Left colon (tissue), 2 donors: ENCODE measurements at regions not wholly inside any gene's neighbourhood (a gene's known extent, or its start where the extent isn't known, plus 50 kb on each side); places are given as distances from the start of the nearest gene placed in this dataset.
A peak's percentile ranks its signal among the peaks of the same experiment; 100 is the strongest.

Experiments used
- ATAC-seq: fragments of 200-7000 bp; cut with Tn5 transposase; one replicate; pipeline ENCODE4 v1.9.1; 2020; ENCODE audit warnings: mild to moderate bottlenecking, moderate library complexity
- DNase-seq, 2 donors: peaks; one replicate each; pipeline ENCODE4 v3.0.0-alpha.2; 2020
- intact Hi-C, 2 donors: fragments of 100-400 bp; cut with DNase I in 1 of 2; cut with micrococcal nuclease in 1 of 2; formaldehyde crosslinking; loops; one replicate each; pipeline versions ENCODE4 v1.11.2 to v1.14.0; 2022; cut with DNase I, micrococcal nuclease
- donor health status: DM: no; HTN: no; CAD: no.
- donor health status: DM: yes; HTN: yes; CAD: no.

DNA sequence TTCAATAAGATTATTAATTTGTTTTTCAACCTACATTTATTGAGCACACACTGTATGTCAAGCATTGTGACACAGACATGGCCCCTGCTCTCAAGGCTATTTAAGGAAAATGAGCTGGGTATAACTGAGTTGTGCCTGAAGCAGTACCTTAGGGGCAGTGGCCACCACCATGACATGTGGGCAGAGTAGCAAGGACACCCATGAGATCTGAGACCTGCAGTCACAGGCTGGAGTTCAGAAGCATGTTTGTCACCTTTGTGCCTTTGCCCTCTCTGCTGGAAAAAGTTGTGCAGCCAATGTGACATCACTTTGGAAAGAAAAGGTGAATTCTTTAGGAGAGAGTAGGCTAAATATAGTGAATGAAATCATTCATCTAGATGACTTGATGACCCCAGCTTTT lies 501.3 kb downstream of the BCOR start:
- DNase-seq (no peak), ATAC-seq (no peak)
- intact Hi-C loops: no loop called here

DNA sequence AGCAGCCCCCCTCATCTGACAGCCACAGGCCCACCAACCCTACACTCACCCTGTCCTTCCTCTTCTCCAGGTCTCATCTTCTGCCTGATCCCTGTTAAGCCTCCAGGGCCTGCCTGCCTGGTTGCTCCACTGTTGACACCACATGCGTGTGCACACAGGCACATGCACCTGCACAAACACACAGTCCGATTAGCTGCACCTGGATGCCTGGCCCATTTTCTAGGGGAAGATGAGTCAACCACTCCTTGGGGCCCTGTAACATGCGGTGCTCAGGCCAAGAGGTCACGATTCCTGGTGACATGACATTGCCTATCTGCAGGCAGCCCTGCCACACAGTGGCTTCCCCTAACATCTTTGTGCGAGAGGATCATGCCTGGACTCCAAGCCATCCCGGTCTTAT lies 498.4 kb downstream of the BCOR start:
- no peak for DNase-seq
- ATAC-seq: no peak
- intact Hi-C loops: no loop called here

DNA sequence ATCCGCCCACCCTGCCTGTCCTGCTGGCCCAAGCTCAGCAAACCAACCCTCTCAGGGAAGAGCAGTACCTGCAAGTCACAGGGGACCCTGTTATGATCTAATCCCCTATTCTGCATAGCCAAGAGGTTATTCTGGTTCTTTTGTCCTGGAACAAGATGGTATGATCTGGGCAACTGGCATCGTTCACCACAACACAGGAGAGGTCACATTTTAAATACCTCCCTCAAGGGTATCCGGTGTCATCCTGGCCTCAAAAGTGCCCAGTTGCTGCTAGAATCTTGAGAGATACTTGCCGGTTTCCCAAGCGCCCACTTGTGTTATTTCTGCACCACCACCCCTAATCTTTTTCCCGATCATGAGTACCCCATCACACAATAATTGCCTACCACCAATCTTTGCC lies 497.5 kb downstream of the BCOR start:
- ATAC-seq: no peak
- intact Hi-C loops: no loop called here
- DNase-seq: no peak

DNA sequence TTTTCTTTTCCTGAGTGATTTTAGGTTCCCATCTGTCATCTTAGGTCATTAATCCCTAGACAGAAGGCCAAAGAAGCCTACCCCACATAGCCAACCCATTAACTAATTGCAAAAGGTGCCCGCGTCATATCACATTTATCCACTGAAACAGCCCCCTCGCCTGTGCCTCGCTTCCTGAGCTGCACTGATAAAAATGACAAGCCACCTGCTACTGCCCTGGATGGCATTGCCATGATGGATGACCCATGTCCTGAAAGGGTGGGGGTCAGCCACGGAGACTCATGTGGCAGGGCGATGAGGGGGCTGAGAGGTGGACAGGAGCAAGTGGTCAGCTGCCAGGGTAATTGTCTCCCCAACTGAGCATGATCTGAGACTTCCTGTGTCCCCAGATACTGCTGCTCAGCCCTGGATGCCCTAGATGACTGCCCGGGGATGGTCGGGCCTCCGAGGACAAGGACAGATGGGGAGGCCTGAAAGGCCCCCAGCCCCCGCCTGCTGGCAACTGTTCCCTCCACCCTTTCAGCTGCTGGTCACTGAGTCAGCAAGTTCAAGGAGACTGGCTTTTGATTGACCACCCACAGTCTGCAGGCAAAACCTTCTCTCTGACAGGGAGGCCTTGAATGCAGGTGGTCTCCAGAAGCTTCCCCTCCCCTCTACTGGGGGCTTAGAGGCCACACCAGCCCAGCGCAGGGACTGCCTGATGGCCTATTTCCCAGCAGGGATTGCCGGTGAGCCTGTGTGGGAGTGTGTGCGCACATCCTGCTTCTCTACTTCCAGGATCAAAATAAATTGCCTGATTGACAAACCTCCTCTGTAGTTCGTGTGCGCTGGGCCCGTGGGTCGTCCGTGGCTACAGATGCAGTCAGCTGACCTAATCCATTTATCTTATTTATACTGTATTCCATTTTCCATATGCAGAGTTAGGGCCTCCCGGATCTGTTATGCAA lies 496.3 kb downstream of the BCOR start:
- no peak for DNase-seq
- ATAC-seq: no peak
- intact Hi-C loops: no loop called here

DNA sequence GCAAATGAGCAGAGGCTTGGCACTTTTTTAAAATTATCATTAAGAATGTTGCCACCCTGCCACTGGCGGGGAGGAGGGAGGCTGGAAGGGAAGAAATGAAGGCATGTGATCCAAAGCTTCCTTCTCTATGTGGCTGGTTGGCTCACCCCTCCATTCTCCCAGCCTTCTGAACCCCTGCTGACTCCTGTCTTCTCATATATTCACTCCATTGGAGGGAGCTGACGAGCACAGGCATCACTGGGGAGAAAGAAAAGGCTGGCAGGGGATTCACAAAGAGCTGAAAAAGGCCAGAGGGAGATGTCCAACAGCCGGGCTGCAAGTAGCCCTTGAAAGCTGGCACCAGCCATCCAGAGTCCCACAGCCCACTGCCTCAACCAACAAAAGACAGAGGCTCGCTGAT lies 495.6 kb downstream of the BCOR start:
- no peak for ATAC-seq
- no peak for DNase-seq
- intact Hi-C loops: no loop called here

DNA sequence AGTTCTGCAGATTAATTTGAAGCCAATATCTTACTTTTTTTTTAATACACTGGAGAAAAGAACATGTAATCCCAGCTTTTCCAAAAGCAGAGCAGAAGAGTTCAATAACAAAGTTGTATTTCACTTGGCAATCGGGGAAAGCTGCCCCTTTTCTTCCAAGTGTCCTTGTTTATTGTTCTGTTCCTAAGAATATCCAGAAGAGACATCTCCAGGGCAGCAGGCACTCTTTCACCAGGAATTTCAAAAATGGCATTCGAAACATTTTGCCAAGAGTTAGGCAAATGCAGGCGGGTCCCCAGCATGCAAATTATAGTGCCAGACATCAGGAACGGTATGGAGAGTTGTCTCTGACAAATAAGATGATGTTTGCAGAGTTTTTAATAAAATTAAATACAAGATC lies 494.5 kb downstream of the BCOR start:
- no peak for DNase-seq
- no peak for ATAC-seq
- intact Hi-C loops: no loop called here

DNA sequence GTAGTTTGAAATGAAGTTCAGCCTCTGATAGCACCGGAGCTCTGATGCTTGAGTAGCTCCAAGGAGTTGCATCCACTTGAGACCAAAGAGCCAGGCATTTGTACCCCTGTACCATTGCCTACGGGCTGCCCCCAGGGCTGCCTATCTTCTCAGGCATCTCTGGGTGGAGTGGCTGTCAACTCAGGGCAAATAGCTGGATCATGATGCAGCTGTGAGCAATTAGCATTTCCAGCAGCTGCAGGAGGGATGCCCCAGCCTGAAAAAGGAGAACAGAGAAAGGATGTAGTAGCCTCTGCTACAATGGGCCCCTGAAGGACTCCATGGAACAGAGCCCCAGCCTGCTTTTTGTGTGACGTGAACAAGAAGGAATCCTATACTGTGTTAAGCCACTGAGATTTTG lies 492.6 kb downstream of the BCOR start:
- DNase-seq (no peak), ATAC-seq (no peak)
- intact Hi-C loops: no loop called here

DNA sequence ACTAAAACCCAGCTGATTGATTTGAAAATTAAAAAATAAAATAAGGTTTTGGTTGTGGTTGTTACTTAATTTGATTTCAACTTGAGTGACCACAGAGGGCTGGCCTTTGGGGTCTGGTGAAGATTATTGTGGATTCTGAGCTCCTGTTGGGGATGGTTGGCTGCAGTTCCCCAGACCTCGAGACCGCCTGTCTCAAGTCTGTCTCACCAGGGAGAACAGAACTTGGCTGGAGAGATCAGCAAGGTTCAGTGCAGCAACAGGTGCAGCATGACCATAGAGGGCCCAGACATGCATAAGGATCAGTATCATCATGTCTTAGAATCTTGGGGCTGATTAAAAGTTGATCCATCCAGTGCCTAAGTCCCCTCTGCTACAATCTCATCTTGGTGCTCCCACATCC lies 491.9 kb downstream of the BCOR start:
- no peak for DNase-seq
- no peak for ATAC-seq
- intact Hi-C loops: no loop called here

DNA sequence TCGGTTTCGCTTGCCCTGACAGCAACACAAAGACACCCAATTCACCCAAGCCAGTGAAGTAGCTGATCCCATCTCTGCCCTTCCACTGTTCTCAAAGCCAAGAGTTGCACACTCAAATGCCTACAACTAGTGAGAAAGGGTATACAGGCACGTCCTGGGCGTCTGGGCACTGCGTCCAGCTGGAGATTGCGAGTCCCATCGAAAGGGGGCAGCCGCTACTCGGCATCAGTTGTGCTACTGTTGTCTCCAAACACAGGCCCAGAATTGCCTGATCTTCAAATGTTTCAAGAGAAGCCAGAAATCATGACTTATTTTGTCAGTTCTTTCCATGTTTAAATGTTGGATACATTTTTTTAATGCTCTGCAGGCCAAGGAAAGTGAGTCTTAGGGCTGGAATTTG lies 487.8 kb downstream of the BCOR start:
- intact Hi-C loops: no loop called here
- ATAC-seq (no peak), DNase-seq (no peak)

DNA sequence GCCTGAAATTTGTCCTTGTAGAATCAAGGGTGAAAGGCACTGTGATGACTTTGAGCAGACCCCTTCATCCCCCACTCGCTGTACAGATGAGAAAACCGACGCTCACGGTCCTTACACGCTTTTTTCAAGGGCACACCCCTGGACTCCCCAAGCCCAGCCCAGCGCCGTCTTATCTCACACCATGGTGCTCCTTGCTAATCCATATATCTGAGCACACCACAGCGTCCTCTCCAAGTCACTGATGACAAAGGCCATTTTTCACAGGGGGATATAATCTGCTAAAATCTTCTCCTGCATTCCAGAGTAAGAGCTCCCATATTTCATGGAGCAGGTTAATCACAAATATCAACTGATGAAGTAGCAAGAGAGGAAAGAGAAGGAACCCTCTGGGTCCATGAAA lies 486.3 kb downstream of the BCOR start:
- ATAC-seq: no peak
- no peak for DNase-seq
- intact Hi-C loops: no loop called here

DNA sequence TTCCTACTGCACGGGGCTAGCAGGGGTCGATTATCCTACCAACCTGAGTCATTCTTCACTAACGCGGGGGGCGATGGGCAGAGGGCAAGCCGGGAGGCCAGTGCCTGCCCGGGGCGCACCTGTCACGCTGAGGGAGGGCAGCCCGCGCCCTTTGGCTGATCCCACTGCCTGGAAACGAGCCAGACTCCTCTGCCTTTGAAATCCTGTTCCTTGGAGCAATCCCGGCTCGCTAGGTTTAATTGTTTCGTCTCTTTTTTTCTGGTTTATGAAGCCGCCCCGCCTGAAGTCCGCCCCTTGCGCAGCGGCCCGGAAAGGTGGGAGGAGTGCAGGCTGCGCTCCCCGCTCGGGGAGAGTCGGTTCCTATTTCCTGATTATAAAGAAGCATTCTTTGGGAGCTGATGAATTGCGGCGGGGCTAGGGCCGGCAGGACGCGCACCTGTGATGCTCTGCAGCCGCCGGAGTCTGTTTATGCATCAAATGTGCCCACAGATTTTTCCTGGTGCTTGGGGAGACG lies 484.2 kb downstream of the BCOR start:
- intact Hi-C loops: no loop called here
- ATAC-seq (peak; percentile 79), DNase-seq (peak in 1 of 2 donors; percentile 44)

DNA sequence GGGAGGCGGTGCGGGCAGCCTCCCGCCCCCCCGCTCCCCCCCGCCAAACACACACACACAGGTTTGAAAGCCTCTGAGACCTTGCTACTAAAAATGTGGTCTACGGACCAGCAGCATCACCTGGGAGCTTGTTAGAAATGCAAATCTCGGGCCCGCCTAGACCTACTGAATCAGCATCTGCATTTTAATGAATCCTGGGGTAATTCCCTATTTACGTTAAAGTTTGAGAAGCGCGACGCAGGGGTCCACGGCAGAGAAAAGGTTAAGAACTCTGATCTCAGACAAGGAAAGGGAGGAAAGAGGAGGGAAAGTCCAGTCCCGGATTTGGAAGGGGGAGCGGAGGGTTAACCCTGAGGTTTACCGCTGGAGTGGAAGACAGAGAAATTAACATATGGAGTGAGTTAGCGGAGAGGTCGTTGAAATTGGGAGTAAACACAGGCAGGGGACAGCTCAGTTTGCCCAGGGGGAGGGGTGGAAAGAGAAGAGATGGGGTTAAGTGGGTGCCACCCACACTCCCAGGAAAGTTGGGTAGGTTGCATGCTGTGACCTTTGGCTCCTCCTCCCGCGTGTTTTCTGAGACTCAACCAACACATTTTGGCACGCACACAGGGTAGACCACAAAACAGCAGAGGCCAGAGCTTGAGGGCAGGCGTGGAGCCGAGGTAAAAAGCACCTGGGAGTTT lies 483.6 kb downstream of the BCOR start:
- ATAC-seq (peak; percentile 25), DNase-seq (no peak)
- intact Hi-C loops: no loop called here

DNA sequence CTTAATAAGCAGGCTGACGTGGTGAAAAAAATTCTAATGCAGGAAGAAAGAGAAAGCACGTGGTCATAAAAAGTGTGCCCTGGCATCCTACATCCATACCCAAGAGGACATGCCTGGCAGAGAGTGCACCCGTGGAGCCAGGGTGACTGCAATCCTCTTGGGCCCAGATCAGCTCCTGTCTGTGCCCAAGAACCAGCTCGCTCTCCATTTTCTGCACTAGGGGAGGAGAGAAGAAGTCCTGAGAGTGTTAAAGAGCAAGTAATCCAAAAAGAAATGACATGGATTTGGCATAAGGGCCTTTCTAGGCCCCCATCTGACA lies 483.1 kb downstream of the BCOR start:
- ATAC-seq: peak; percentile 6
- intact Hi-C loops: no loop called here
- DNase-seq: no peak

DNA sequence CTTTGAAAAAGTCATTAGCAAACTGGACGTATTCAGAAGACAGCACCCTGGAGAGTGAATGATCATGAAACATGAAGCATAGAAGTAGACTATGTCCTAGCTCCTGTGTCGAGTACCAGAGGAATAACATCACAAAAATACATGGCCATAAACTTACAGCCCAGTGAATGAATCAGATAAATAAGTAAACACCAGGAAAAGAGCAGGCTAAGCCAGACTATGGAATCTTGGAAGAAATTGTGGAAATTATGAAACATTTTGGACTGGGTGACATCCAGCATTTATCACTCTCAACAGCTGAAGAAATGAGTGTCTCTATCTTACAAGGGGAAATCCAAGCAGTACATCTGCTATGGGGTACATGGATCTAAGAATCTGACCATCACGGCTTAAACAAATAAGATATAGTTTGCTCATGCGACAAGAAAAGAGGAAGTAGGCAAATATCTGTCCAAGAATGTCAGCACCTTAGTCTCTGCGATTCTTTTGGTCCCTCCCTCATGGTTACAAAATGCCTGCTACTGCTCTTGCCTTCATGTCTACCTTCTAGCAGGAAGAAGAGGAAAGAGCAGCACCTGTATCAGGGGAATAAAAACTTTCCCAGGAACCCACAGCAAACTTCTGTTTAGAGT lies 481.5 kb downstream of the BCOR start:
- intact Hi-C loops: no loop called here
- no peak for ATAC-seq
- no peak for DNase-seq

DNA sequence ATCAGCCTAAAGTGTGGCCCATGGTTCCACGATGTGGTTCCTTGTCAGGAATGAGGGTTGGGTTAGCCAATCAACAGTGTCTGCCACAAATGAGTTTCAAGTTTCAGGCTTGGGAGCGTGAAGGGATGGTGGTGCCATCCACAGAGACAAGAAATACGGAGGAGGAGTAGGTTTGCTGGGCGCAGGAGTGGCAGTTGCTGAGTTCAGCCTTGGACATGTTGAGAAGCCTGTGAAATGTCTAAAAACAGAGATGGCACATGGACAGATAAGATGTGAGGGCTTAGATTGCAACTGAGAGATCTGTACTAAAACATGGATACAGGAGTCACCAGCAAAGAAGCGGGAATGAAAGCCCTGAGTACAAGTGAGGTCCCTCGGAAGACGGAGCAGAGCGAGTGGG lies 481.0 kb downstream of the BCOR start:
- intact Hi-C loops: no loop called here
- DNase-seq: no peak
- ATAC-seq: no peak

DNA sequence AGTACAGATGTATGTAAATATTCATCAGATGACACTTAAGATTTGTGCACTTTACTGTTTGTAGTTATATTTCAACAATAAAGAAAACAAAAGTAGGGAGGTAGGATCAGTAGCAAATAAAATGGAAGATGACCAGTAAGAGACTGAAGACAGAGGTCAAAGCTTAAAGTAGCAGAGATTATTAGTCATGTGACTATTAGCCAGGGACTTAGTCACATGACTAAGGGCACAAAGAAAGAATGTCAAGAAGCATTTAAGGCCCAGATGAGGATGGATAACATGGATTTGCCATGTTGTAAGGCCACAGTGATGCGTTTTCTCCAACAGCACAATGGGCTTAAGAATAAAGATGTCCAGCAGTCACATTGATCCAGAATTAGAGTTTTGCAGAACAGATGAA lies 479.6 kb downstream of the BCOR start:
- no peak for DNase-seq
- intact Hi-C loops: no loop called here
- no peak for ATAC-seq

DNA sequence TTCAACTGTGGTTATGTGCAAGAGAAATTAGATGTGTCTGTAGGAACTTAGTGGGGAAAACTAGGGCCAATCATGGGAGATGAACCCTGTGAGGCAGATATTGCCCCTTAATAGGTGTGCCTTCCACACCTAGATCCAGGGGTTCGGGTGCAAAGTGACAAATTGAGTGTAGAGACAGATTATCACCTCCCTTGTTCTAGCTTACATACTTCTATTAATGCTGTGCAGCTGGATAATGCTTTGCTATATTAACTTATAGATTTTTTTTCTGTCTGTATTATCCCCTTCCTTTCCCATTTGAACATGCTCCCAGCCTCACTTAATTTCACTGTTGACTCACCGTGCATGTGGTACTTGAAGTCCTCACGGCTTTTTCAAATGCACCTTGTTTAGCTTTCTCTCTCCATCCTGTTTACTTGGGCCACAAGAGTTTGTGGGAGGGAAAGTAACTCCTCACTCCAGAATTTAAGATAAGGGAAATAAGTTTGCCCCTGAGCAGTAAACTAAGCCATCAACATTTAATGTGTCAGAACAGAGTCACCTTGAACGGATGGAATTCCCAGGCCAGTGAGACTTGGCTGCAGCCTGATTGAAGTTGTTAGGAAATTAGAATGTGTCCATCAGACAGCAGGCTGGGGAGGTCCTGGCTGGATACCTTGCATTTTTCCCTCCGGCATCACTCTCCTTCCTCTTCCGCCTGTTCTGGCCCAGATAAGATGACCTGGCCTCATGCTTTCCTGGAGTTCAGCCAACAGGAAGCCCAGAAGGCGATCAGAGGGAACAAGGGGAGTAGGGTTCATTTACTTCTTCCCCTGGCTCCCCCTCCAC lies 478.4 kb downstream of the BCOR start:
- peak; percentile 27 for ATAC-seq
- no peak for DNase-seq
- intact Hi-C loops: no loop called here

DNA sequence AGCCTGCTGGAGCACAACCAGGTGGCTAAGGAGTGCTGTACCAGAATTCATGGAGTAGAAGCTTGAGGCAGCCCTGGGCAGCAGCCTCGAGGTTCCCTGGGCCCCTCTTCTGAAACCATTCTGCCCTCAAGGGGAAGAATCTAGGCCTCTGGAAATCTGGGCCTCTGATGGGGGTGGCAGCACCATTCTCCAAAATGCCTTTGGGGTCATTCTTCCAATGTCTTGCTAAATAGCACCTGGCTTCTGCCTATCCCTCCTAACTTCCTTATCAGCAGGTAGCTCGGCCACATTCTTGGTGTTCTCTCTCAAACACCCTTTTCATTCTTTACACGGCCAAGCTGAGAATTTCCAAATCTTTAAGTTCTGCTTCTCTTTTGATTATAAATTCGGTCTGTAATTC lies 473.6 kb downstream of the BCOR start:
- ATAC-seq (no peak), DNase-seq (no peak)
- intact Hi-C loops: no loop called here

DNA sequence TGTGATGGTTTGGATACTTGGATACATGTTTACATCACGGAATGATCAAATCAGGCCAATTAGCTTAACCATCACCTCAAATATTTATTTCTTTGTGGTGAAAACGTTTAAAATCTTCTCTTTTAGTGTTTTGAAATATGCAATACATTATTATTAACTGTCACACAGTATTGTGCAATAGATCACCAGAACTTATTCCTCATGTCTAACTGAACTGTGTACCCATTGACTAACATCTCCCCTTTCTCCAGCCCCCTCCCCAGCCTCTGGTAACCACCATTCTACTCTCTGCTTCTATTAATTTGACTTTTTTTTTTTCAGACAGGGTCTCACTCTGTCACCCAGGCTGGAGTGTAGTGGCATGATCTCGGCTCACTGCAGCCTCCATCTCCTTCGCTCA lies 471.9 kb downstream of the BCOR start:
- no peak for ATAC-seq
- intact Hi-C loops: no loop called here
- DNase-seq: no peak
